Sigmoid colon (tissue), 4 donors: ENCODE measurements at regions not wholly inside any gene's neighbourhood (a gene's known extent, or its start where the extent isn't known, plus 50 kb on each side); places are given as distances from the start of the nearest gene placed in this dataset.
"Not testable (repeated sequence)": the region's sequence is repeated elsewhere in the genome, so short reads cannot be mapped to it uniquely, and the experiment has no call there.

Experiments used
- CTCF ChIP-seq, 4 experiments: fragments of 450-650 bp in 3 of 4; fragments of 200-600 bp in 1 of 4; IDR thresholded peaks; one replicate each; pipeline ENCODE4 v1.5.1; 2016 to 2019; ENCODE audit warnings: antibody characterized with exemption in 4 of 4, mild to moderate bottlenecking in 3 of 4, moderate library complexity in 2 of 4
- POLR2AphosphoS5 ChIP-seq, 4 donors: sonication (generic); formaldehyde crosslinking; IDR thresholded peaks; one replicate each; pipeline ENCODE4 v1.6.1; 2017; ENCODE audit warnings: antibody characterized with exemption in 4 of 4

GRCh38 chr7:80020277-80020676 lies 114.4 kb upstream of the GNAI1 start:
- not testable (repeated sequence) for TF ChIP-seq CTCF, POLR2AphosphoS5 (IDR thresholded peaks at IDR 0.05)
